HepG2 (cell line): ENCODE measurements at regions not wholly inside any gene's neighbourhood (a gene's known extent, or its start where the extent isn't known, plus 50 kb on each side); places are given as distances from the start of the nearest gene placed in this dataset.

ENCODE experiments used
- ATAC-seq: fragments of 200-7000 bp; cut with Tn5 transposase; 3 replicates; pipeline ENCODE4 v1.9.1; 2020; ENCODE audit warnings: mild to moderate bottlenecking, moderate library complexity
- BruUV-seq: library from RNA; stranded (reverse); fragments of 400-500 nt; replicated peaks from 2 replicates; lab custom pipeline; 2021; lab: Mats Ljungman, UMichigan
- CTCF ChIA-PET: fragments of 300-600 bp; formaldehyde crosslinking; extraction: SDS; loops from one replicate; lab custom pipeline; 2021; ENCODE audit warnings: low total read pairs, inconsistent platforms, low intra/inter-chr PET ratio; lab: Yijun Ruan, JAX
- POLR2A ChIA-PET: fragments of 350-600 bp; sonication (Branson Sonifier 250); formaldehyde crosslinking; loops from one replicate; lab custom pipeline; 2020; ENCODE audit warnings: antibody characterized with exemption, inconsistent platforms; lab: Yijun Ruan, JAX
- DNase-seq: peaks from one replicate; pipeline ENCODE4 v3.0.0-alpha.2; 2015; ENCODE audit warnings: low spot score
- FAIRE-seq: peaks from 3 replicates; lab custom pipeline; 2011; peaks lifted over from hg19 to GRCh38; lab: Jason Lieb, UNC
- H2AFZ ChIP-seq: one replicate; pipeline ENCODE4 v1.6.1; 2011; ENCODE audit warnings: low read length, inconsistent platforms
- H3K27ac ChIP-seq: fragments of 300-600 bp; 3 replicates; pipeline ENCODE4 v1.8.0; 2011; ENCODE audit warnings: mixed run types, mild to moderate bottlenecking, mixed read lengths, low read length, inconsistent platforms; ENCODE audit not compliant: insufficient read depth; ENCODE audit errors: extremely low read length
- H3K27me3 ChIP-seq, 2 experiments: fragments of 200-600 bp in 1 of 2; 2 replicates in 1 of 2; 3 replicates in 1 of 2; pipeline versions ENCODE4 v1.6.0 to v1.8.0; 2011; ENCODE audit warnings: low read length in 2 of 2, mild to moderate bottlenecking in 2 of 2, moderate library complexity in 2 of 2, inconsistent platforms in 1 of 2; ENCODE audit not compliant: insufficient read depth in 2 of 2, control insufficient read depth in 1 of 2
- H3K36me3 ChIP-seq, 2 experiments: fragments of 200-600 bp in 1 of 2; replicated peaks in 1 of 2; 2 replicates in 1 of 2; 3 replicates in 1 of 2; pipeline versions ENCODE4 v1.5.1 to v1.8.0; 2011; ENCODE audit warnings: low read length in 2 of 2, inconsistent platforms in 1 of 2; ENCODE audit not compliant: insufficient read depth in 2 of 2, control insufficient read depth in 1 of 2
- H3K4me1 ChIP-seq: 2 replicates; pipeline ENCODE4 v1.5.1; 2012; ENCODE audit warnings: low read length, inconsistent platforms; ENCODE audit not compliant: insufficient read depth
- H3K4me2 ChIP-seq: 2 replicates; pipeline ENCODE4 v1.6.0; 2011; ENCODE audit warnings: low read depth, low read length, inconsistent platforms
- H3K4me3 ChIP-seq, 3 experiments: fragments of 200-600 bp in 1 of 3; sonication (generic), shearing (Covaris generic) in 1 of 3; replicated peaks in 1 of 3; 2 replicates each; pipeline ENCODE4 v1.5.1; 2011 to 2016; ENCODE audit warnings: low read length in 3 of 3, inconsistent platforms in 2 of 3, low read depth in 2 of 3, mild to moderate bottlenecking in 2 of 3, control low read depth in 1 of 3, mixed read lengths in 1 of 3; ENCODE audit not compliant: insufficient read depth in 1 of 3
- H3K79me2 ChIP-seq: one replicate; pipeline ENCODE4 v1.6.1; 2011; ENCODE audit warnings: low read length, inconsistent platforms; ENCODE audit not compliant: insufficient read depth
- H3K9ac ChIP-seq: 2 replicates; pipeline ENCODE4 v1.6.0; 2011; ENCODE audit warnings: mild to moderate bottlenecking, low read depth, low read length, inconsistent platforms; ENCODE audit not compliant: insufficient read depth
- H3K9me3 ChIP-seq: 2 replicates; pipeline ENCODE4 v1.5.1; 2012; ENCODE audit warnings: mild to moderate bottlenecking, low read length
- H4K20me1 ChIP-seq: 2 replicates; pipeline ENCODE4 v1.6.0; 2011; ENCODE audit warnings: inconsistent platforms, mild to moderate bottlenecking, low read length, moderate library complexity; ENCODE audit not compliant: insufficient read depth
- FOSL1 ChIP-seq: sonication (generic); formaldehyde crosslinking; IDR thresholded peaks from 2 replicates; pipeline ENCODE4 v1.9.0; 2021; ENCODE audit warnings: missing genetic modification reagents, borderline replicate concordance
- HINFP ChIP-seq: sonication (generic); formaldehyde crosslinking; IDR thresholded peaks from 2 replicates; pipeline ENCODE4 v1.4.0; 2020; ENCODE audit warnings: low read depth, mild to moderate bottlenecking, missing genetic modification reagents
- NAIF1 ChIP-seq: sonication (generic); formaldehyde crosslinking; IDR thresholded peaks from 2 replicates; pipeline ENCODE4 v1.5.0; 2020; ENCODE audit warnings: mild to moderate bottlenecking, missing genetic modification reagents, borderline replicate concordance
- NR3C1 ChIP-seq: sonication (generic); formaldehyde crosslinking; IDR thresholded peaks from 2 replicates; pipeline ENCODE4 v1.4.0; 2020; ENCODE audit warnings: missing genetic modification reagents
- SIN3B ChIP-seq: fragments of 150-350 bp; IDR thresholded peaks from 2 replicates; pipeline ENCODE4 v1.6.1; 2014; ENCODE audit warnings: low read length
- ZFP82 ChIP-seq: sonication (generic); formaldehyde crosslinking; IDR thresholded peaks from 2 replicates; pipeline ENCODE4 v1.5.1; 2020; ENCODE audit warnings: mild to moderate bottlenecking, missing genetic modification reagents, borderline replicate concordance
- ZNF143 ChIP-seq: sonication (generic); formaldehyde crosslinking; IDR thresholded peaks from 2 replicates; pipeline ENCODE4 v1.4.0; 2020; ENCODE audit warnings: missing genetic modification reagents
- ZNF253 ChIP-seq: sonication (generic); formaldehyde crosslinking; IDR thresholded peaks from 2 replicates; pipeline ENCODE4 v1.8.0; 2022; ENCODE audit warnings: mild to moderate bottlenecking, missing genetic modification reagents, borderline replicate concordance
- ZNF331 ChIP-seq: sonication (generic); formaldehyde crosslinking; IDR thresholded peaks from 2 replicates; pipeline ENCODE4 v1.4.0; 2020; ENCODE audit warnings: missing genetic modification reagents
- ZNF362 ChIP-seq: sonication (generic); formaldehyde crosslinking; IDR thresholded peaks from 2 replicates; pipeline ENCODE4 v1.4.0; 2020; ENCODE audit warnings: missing genetic modification reagents, mild to moderate bottlenecking, borderline replicate concordance
- ZNF75D ChIP-seq: sonication (generic); formaldehyde crosslinking; IDR thresholded peaks from 2 replicates; pipeline ENCODE4 v1.8.1; 2023; ENCODE audit warnings: missing genetic modification reagents, mild to moderate bottlenecking, borderline replicate concordance
- ZNF83 ChIP-seq: sonication (generic); formaldehyde crosslinking; IDR thresholded peaks from 2 replicates; pipeline ENCODE4 v1.4.0; 2020; ENCODE audit warnings: missing genetic modification reagents, mild to moderate bottlenecking, borderline replicate concordance
- WGBS: methylation state at CpG from one replicate; pipeline ENCODE4 v1.1.6; 2017; ENCODE audit warnings: low lambda C conversion rate; 5-methylcytosine and 5-hydroxymethylcytosine counted together
- in situ Hi-C: cut with HindIII; loops from 2 replicates; pipeline ENCODE4 v1.10.0; 2017; ENCODE audit warnings: low pct_unique_long_range_greater_than_20kb; ENCODE audit not compliant: extremely low pct_ligation_motif_present
- intact Hi-C: fragments of 100-400 bp; cut with micrococcal nuclease; formaldehyde crosslinking; loops from one replicate; pipeline ENCODE4 v1.10.0; 2022; ENCODE audit not compliant: unreplicated experiment
- TF ChIP-seq, protein P1 (sequence below): sonication (generic); formaldehyde crosslinking; IDR thresholded peaks from 2 replicates; pipeline ENCODE4 v1.5.0; 2020; ENCODE audit warnings: mild to moderate bottlenecking, missing genetic modification reagents
- TF ChIP-seq, protein P2 (sequence below): sonication (generic); formaldehyde crosslinking; IDR thresholded peaks from 2 replicates; pipeline ENCODE4 v1.8.0; 2022; ENCODE audit warnings: low read depth, missing genetic modification reagents
- TF ChIP-seq, protein P3 (sequence below): sonication (generic); formaldehyde crosslinking; IDR thresholded peaks from 2 replicates; pipeline ENCODE4 v1.8.0; 2022; ENCODE audit warnings: mild to moderate bottlenecking, missing genetic modification reagents, moderate library complexity

GRCh38 chr10:61825001-61825400, 76.5 kb upstream of the ARID5B start:
- ATAC-seq: no peak
- Histone ChIP-seq H3K27me3 (no peaks in the 10 kb centered on the region), H3K4me2 (no peak overlapping the region), H3K9ac (no peak overlapping the region), H4K20me1 (no peaks in the 10 kb centered on the region), H3K4me3 (no peak overlapping the region), H3K79me2 (no peaks in the 10 kb centered on the region), H3K9me3 (no peaks in the 10 kb centered on the region), H3K4me1 (peaks cover 7% of the 10 kb centered on the region; the same call in 1 of the 2 replicates), H3K27ac (no peak overlapping the region), H2AFZ (no peak overlapping the region), H3K36me3 (no peaks in the 10 kb centered on the region)
- WGBS: 45% methylated on average over 5 of the region's 5 CpGs
- ChIA-PET CTCF (no interaction called here), POLR2A (no interaction called here)
- intact Hi-C loops (no loop called here), in situ Hi-C loops (no loop called here)
- no peak for FAIRE-seq
- no peak for DNase-seq
- TF ChIP-seq SIN3B (no peak), ZNF362 (CRISPR knock-in tag) (no peak), ZFP82 (CRISPR knock-in tag) (no peak), ZNF331 (CRISPR knock-in tag) (no peak), ZNF83 (CRISPR knock-in tag) (no peak), ZNF253 (CRISPR knock-in tag) (no peak), FOSL1 (CRISPR knock-in tag) (no peak), ZNF75D (no peak), NAIF1 (no peak), NR3C1 (CRISPR knock-in tag) (no peak), ZNF143 (no peak), HINFP (CRISPR knock-in tag) (no peak)
- TF ChIP-seq, protein P1, sequence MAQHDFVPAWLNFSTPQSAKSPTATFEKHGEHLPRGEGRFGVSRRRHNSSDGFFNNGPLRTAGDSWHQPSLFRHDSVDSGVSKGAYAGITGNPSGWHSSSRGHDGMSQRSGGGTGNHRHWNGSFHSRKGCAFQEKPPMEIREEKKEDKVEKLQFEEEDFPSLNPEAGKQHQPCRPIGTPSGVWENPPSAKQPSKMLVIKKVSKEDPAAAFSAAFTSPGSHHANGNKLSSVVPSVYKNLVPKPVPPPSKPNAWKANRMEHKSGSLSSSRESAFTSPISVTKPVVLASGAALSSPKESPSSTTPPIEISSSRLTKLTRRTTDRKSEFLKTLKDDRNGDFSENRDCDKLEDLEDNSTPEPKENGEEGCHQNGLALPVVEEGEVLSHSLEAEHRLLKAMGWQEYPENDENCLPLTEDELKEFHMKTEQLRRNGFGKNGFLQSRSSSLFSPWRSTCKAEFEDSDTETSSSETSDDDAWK: no peak
- TF ChIP-seq, protein P2, sequence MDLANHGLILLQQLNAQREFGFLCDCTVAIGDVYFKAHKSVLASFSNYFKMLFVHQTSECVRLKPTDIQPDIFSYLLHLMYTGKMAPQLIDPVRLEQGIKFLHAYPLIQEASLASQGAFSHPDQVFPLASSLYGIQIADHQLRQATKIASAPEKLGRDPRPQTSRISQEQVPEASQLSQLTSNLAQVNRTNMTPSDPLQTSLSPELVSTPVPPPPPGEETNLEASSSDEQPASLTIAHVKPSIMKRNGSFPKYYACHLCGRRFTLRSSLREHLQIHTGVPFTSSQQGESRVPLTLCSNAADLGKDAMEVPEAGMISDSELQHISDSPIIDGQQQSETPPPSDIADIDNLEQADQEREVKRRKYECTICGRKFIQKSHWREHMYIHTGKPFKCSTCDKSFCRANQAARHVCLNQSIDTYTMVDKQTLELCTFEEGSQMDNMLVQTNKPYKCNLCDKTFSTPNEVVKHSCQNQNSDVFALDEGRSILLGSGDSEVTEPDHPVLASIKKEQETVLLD: no peak
- TF ChIP-seq, protein P3, sequence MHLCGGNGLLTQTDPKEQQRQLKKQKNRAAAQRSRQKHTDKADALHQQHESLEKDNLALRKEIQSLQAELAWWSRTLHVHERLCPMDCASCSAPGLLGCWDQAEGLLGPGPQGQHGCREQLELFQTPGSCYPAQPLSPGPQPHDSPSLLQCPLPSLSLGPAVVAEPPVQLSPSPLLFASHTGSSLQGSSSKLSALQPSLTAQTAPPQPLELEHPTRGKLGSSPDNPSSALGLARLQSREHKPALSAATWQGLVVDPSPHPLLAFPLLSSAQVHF (CRISPR knock-in tag): no peak
- BruUV-seq: no TSS peak
